ENCODE measurements at regions not wholly inside any gene's neighbourhood (a gene's known extent, or its start where the extent isn't known, plus 50 kb on each side); places are given as distances from the start of the nearest gene placed in this dataset.

DNA sequence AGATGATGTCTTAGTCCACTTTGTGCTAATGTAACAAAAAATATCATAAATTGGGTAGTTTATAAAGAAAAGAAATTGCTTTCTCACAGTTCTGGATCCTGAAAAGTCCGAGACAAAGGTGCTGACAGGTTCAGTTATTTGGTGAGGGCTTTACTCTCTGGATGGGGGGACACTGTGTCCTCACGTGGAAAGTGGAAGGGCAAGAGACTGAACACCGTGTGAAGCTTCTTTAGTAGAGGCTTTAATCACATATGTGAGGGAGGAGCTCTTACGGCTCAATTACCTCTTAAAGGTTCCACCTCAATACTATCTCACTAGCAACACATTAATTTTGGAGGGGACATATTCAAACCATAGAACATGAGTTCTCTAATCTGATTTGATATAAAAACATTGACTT lies 204.3 kb downstream of the FSIP2 start:
- Histone ChIP-seq H3K27ac (no peak overlapping the region), H3K36me3 (no peaks in the 10 kb centered on the region), H3K9me3 (peaks cover 0 to 13% (median 13%) of the 10 kb centered on the region in 3 donors), H3K4me3 (no peak overlapping the region), H3K4me1 (no peaks in the 10 kb centered on the region), H3K27me3 (no peaks in the 10 kb centered on the region)
- TF ChIP-seq POLR2A (IDR thresholded peaks at IDR 0.05): no peak
- TF ChIP-seq, protein P1, sequence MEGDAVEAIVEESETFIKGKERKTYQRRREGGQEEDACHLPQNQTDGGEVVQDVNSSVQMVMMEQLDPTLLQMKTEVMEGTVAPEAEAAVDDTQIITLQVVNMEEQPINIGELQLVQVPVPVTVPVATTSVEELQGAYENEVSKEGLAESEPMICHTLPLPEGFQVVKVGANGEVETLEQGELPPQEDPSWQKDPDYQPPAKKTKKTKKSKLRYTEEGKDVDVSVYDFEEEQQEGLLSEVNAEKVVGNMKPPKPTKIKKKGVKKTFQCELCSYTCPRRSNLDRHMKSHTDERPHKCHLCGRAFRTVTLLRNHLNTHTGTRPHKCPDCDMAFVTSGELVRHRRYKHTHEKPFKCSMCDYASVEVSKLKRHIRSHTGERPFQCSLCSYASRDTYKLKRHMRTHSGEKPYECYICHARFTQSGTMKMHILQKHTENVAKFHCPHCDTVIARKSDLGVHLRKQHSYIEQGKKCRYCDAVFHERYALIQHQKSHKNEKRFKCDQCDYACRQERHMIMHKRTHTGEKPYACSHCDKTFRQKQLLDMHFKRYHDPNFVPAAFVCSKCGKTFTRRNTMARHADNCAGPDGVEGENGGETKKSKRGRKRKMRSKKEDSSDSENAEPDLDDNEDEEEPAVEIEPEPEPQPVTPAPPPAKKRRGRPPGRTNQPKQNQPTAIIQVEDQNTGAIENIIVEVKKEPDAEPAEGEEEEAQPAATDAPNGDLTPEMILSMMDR (IDR thresholded peaks at IDR 0.05): no peak
- DNase-seq: no peak
- WGBS, 2 donors: 80 to 87% methylated on average over 4 of the region's 4 CpGs
- intact Hi-C loops (cut with DNase I): no loop called here

DNA sequence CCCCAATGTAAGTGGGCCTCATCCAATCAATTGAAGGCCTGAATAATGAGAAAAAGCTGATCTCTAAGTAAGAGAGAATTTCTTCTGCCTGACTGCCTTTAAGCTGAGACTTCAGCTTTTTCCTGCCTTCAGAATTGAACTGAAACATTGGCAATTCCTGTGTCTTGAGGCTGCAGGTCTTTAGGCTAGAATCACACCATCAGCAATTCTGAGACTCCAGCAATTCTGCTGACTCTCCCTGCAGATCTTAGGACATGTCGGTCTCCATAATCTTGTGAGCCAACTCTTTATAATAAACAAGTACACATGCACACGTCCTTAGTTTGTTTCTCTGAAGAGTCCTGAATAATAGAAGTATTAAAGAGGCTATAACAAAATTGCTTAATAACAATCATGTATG lies 209.1 kb downstream of the FSIP2 start:
- TF ChIP-seq POLR2A (IDR thresholded peaks at IDR 0.05): no peak
- TF ChIP-seq, protein P1 (IDR thresholded peaks at IDR 0.05): no peak
- Histone ChIP-seq H3K36me3 (no peaks in the 10 kb centered on the region), H3K4me1 (no peaks in the 10 kb centered on the region), H3K27me3 (no peaks in the 10 kb centered on the region), H3K27ac (no peak overlapping the region), H3K9me3 (peaks cover 0 to 13% (median 2%) of the 10 kb centered on the region in 3 donors), H3K4me3 (no peak overlapping the region)
- WGBS, 2 donors: 70 to 74% methylated on average over 2 of the region's 2 CpGs
- DNase-seq: no peak
- intact Hi-C loops (cut with DNase I): no loop called here

DNA sequence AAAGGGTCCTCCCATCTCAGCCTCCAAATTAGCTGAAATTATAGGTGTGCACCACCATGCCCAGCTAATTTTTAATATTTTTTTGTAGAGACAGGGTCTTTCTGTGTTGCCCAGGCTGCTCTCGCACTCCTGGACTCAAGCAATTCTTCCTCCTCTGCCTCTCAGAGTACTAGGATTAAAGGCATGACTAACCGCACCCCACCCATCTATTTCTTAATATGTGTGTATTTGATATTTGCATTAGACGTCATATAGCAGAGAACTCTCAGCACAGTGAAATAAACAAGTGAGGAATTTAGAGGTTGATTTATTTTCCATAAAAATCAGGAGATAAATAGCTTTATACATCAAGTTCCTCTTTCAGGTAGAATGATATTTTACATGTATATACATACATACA lies 213.5 kb downstream of the FSIP2 start:
- Histone ChIP-seq H3K27me3 (no peaks in the 10 kb centered on the region), H3K36me3 (no peaks in the 10 kb centered on the region), H3K27ac (no peak overlapping the region), H3K4me1 (no peaks in the 10 kb centered on the region), H3K4me3 (no peak overlapping the region), H3K9me3 (no peaks in the 10 kb centered on the region)
- no peak for TF ChIP-seq POLR2A (IDR thresholded peaks at IDR 0.05)
- TF ChIP-seq, protein P1 (IDR thresholded peaks at IDR 0.05): no peak
- WGBS, 2 donors: 58 to 75% methylated on average over 3 of the region's 3 CpGs
- DNase-seq: no peak
- intact Hi-C loops (cut with DNase I): no loop called here

DNA sequence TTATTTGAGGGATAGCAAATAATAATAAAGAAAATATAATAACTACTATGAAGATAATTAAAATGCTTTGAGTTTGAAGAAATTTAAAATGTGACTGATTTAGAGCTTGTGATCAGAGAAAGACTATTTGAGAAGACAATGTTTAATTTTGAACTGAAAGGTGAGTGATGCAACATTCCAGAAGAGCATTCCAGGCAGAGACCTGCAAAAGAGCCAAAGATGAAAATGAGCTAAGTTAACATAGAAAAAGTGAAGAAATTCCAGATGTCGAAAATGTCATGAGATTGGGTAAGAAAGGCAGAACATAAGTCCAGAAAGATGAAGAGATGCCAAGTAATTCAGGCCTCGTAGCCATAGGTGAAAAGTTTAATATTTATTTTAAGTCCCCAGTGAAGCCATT lies 215.8 kb downstream of the FSIP2 start:
- DNase-seq: no peak
- Histone ChIP-seq H3K9me3 (no peaks in the 10 kb centered on the region), H3K27ac (no peak overlapping the region), H3K4me1 (no peaks in the 10 kb centered on the region), H3K27me3 (no peaks in the 10 kb centered on the region), H3K36me3 (no peaks in the 10 kb centered on the region), H3K4me3 (no peak overlapping the region)
- no peak for TF ChIP-seq POLR2A (IDR thresholded peaks at IDR 0.05)
- TF ChIP-seq, protein P1 (IDR thresholded peaks at IDR 0.05): no peak
- WGBS, 2 donors: 62 to 68% methylated on average over 2 of the region's 2 CpGs
- intact Hi-C loops (cut with DNase I): no loop called here

DNA sequence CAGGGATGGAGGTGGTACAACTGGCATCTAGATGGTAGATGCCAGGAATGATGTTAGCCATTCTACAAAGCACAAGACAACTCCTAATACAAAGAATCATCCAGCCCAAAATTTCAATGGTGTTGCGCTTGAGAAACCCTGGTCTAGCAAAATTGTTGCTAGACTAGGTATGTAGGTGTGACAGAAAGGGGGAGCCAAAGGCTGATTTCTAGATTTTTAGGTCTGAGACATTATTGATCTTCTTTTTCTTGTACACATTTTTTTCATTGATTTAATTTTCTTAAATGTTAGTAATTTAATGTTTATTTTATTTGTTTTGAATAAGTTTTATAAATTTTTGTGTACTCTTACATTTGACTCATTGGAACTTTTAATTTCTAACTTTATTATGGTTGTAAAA lies 216.4 kb downstream of the FSIP2 start:
- 94 to 100% methylated on average over 1 of the region's 1 CpG for WGBS, 2 donors
- TF ChIP-seq POLR2A (IDR thresholded peaks at IDR 0.05): no peak
- TF ChIP-seq, protein P1 (IDR thresholded peaks at IDR 0.05): no peak
- DNase-seq: no peak
- no peak overlapping the region for H3K4me3 ChIP-seq
- no peaks in the 10 kb centered on the region for H3K36me3 ChIP-seq
- no peak overlapping the region for H3K27ac ChIP-seq
- intact Hi-C loops (cut with DNase I): no loop called here
- H3K4me1 ChIP-seq: no peaks in the 10 kb centered on the region
- no peaks in the 10 kb centered on the region for H3K27me3 ChIP-seq
- H3K9me3 ChIP-seq: no peaks in the 10 kb centered on the region

Measured in esophagus squamous epithelium (tissue), 5 donors.